ENCODE measurements at regions not wholly inside any gene's neighbourhood (a gene's known extent, or its start where the extent isn't known, plus 50 kb on each side); places are given as distances from the start of the nearest gene placed in this dataset.

GRCh38 chr14:64640839-64641238 is 63.4 kb upstream of the PLEKHG3 start:
- TF ChIP-seq, protein P1, sequence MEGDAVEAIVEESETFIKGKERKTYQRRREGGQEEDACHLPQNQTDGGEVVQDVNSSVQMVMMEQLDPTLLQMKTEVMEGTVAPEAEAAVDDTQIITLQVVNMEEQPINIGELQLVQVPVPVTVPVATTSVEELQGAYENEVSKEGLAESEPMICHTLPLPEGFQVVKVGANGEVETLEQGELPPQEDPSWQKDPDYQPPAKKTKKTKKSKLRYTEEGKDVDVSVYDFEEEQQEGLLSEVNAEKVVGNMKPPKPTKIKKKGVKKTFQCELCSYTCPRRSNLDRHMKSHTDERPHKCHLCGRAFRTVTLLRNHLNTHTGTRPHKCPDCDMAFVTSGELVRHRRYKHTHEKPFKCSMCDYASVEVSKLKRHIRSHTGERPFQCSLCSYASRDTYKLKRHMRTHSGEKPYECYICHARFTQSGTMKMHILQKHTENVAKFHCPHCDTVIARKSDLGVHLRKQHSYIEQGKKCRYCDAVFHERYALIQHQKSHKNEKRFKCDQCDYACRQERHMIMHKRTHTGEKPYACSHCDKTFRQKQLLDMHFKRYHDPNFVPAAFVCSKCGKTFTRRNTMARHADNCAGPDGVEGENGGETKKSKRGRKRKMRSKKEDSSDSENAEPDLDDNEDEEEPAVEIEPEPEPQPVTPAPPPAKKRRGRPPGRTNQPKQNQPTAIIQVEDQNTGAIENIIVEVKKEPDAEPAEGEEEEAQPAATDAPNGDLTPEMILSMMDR (IDR thresholded peaks at IDR 0.05; ENCODE audit: low read depth, low read length), result no peak
- TF ChIP-seq EZH2phosphoT487 (IDR thresholded peaks at IDR 0.05; ENCODE audit: low read depth), result no peak
